SK-N-MC (cell line): ENCODE measurements at regions not wholly inside any gene's neighbourhood (a gene's known extent, or its start where the extent isn't known, plus 50 kb on each side); places are given as distances from the start of the nearest gene placed in this dataset.

ENCODE experiments used
- EZH2 ChIP-seq: fragments of 200-600 bp; sonication (generic); IDR thresholded peaks from one replicate; pipeline ENCODE4 v1.6.1; 2017; ENCODE audit warnings: antibody characterized with exemption
- POLR2AphosphoS5 ChIP-seq: IDR thresholded peaks from 2 replicates; pipeline ENCODE4 v1.6.1; 2012; ENCODE audit warnings: mild to moderate bottlenecking, low read depth, low read length, borderline replicate concordance

DNA sequence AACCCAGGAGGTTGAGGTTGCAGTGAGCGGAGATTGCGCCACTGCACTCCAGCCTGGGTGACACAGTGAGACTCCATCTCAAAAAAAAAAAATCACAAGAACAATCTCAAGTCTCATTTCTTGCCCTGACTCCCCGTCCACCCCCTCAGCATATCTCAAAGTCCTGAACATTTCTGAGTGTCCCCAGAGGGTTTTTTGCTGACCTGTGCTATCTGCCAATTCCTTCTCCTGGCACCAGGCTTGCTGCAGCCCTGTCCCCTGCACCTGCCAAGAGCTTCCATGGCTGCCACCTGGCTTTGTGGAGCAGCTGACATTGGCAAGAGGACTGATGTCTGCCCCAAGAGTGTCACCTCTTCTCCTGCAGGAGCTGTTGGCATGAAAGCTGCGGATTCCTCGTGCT is 54.9 kb upstream of the PTPRT start:
- TF ChIP-seq EZH2: no peak
- no peak for TF ChIP-seq POLR2AphosphoS5
